IPS-15b (cell line): ENCODE measurements at regions not wholly inside any gene's neighbourhood (a gene's known extent, or its start where the extent isn't known, plus 50 kb on each side); places are given as distances from the start of the nearest gene placed in this dataset.

Experiments
- H3K27me3 ChIP-seq: one replicate; pipeline ENCODE4 v1.6.1; 2013; ENCODE audit warnings: low read length; ENCODE audit not compliant: control insufficient read depth, insufficient read depth
- H3K36me3 ChIP-seq: one replicate; pipeline ENCODE4 v1.6.1; 2013; ENCODE audit warnings: low read length; ENCODE audit not compliant: control insufficient read depth, insufficient read depth
- H3K4me1 ChIP-seq: one replicate; pipeline ENCODE4 v1.6.1; 2013; ENCODE audit warnings: mild to moderate bottlenecking, low read length; ENCODE audit not compliant: control insufficient read depth, insufficient read depth
- H3K4me3 ChIP-seq: one replicate; pipeline ENCODE4 v1.5.1; 2013; ENCODE audit warnings: low read depth, low read length
- H3K9ac ChIP-seq: one replicate; pipeline ENCODE4 v1.6.1; 2013; ENCODE audit warnings: low read depth, mild to moderate bottlenecking, low read length
- H3K9me3 ChIP-seq: one replicate; pipeline ENCODE4 v1.6.1; 2013; ENCODE audit warnings: mild to moderate bottlenecking, low read length; ENCODE audit not compliant: control insufficient read depth, insufficient read depth

GRCh38 chr6:128617285-128617684, 96.9 kb upstream of the PTPRK start:
- no peaks in the 10 kb centered on the region for H3K4me1 ChIP-seq
- no peak overlapping the region for H3K9ac ChIP-seq
- H3K27me3 ChIP-seq = no peaks in the 10 kb centered on the region
- H3K9me3 ChIP-seq = no peaks in the 10 kb centered on the region
- H3K4me3 ChIP-seq = no peak overlapping the region
- no peaks in the 10 kb centered on the region for H3K36me3 ChIP-seq

- Histone ChIP-seq H3K27me3 (no peaks in the 10 kb centered on the region), H3K4me3 (no peak overlapping the region), H3K36me3 (no peaks in the 10 kb centered on the region), H3K9me3 (no peaks in the 10 kb centered on the region), H3K9ac (no peak overlapping the region), H3K4me1 (no peaks in the 10 kb centered on the region)
Measured at GRCh38 chr6:128616342-128616741, 95.9 kb upstream of the PTPRK start.

DNA sequence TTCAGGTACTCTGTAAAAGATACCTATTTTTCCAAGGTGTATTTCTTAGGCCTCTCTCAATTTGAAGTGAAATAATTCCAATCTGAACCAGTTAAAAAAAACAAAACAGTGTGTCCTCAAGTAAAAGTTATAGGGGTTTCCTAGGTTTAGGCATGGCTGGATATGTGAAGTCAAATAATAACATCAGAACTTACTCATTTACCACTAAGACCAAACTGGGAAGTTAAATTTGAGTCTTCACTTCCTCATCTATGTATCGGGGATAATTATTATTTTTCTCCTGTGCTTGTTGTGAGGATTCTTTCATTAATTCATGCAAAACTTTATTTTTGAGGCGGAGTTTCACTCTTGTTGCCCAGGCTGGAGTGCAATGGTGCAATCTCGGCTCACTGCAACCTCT, 86.2 kb upstream of the PTPRK start:
- H3K4me1 ChIP-seq = no peaks in the 10 kb centered on the region
- H3K9me3 ChIP-seq = no peaks in the 10 kb centered on the region
- peaks cover 12% of the 10 kb centered on the region for H3K27me3 ChIP-seq
- no peak overlapping the region for H3K4me3 ChIP-seq
- H3K36me3 ChIP-seq = no peaks in the 10 kb centered on the region
- H3K9ac ChIP-seq = no peak overlapping the region

DNA sequence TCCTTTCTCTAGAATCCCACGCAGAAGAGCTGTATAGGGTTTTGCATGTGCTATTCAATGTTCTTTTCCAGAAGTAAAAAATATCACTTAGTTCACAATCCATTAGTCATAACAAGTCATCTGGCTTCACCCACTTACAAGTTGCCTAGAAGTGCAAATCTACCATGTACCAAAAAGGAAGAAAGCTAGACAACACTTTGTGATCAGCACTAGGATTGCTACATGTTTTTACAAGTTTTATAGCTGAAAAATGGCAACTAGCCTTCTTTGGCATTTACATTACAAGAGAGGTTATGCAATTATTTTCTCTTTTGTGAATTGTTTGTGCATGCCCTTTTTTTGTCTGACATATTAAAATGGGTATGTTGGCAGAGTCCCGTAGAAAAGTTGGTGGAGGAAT, 85.6 kb upstream of the PTPRK start:
- Histone ChIP-seq H3K4me1 (no peaks in the 10 kb centered on the region), H3K4me3 (no peak overlapping the region), H3K9me3 (no peaks in the 10 kb centered on the region), H3K36me3 (no peaks in the 10 kb centered on the region), H3K9ac (no peak overlapping the region), H3K27me3 (peaks cover 12% of the 10 kb centered on the region)

DNA sequence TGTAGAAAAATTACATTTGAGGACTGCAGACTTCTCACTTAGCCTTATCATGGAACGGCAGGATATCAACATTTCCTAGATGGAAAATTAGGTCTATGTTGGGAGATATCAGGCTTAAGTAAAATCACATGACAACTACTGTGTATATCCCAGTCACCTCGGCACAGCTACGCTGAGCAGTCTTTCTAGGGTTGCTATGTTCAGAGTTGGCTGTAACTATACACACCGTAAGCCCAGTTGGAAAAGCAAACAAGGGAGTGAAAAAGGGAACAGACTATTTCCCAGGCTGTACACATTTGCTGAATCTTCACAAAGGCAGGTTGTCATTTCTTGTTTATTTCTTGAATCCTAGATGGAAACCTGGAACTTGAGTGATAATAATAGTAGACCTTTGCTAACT, 80.7 kb upstream of the PTPRK start:
- Histone ChIP-seq H3K9ac (no peak overlapping the region), H3K9me3 (no peaks in the 10 kb centered on the region), H3K27me3 (peaks cover 12% of the 10 kb centered on the region), H3K4me3 (no peak overlapping the region), H3K36me3 (no peaks in the 10 kb centered on the region), H3K4me1 (peaks cover 3% of the 10 kb centered on the region)

- no peak overlapping the region for H3K4me3 ChIP-seq
Measured at GRCh38 chr6:128600397-128600951, 80.1 kb upstream of the PTPRK start.

DNA sequence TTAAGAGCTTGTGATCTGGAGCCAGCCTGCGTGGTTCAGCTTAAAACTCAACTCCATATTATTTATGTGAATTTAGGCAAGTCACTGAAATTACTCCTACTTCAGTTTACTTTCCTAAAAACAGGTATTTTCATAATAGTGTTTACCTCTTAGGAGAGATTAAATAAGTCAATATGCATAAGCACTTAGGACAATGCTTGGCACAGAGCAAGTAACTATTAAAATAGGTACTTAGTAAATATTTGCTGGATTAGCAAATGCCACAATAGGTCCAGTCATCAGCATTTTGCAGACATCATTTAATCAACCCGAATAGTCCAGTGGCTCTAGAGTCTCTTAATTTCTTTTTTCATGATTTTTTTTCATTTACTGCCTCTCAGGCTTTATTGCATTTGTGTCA, 78.6 kb upstream of the PTPRK start:
- Histone ChIP-seq H3K9me3 (no peaks in the 10 kb centered on the region), H3K27me3 (peaks cover 7% of the 10 kb centered on the region), H3K36me3 (no peaks in the 10 kb centered on the region), H3K9ac (no peak overlapping the region), H3K4me1 (peaks cover 3% of the 10 kb centered on the region), H3K4me3 (no peak overlapping the region)

More at GRCh38 chr6:128600397-128600951, 80.1 kb upstream of the PTPRK start:
- Histone ChIP-seq H3K9ac (no peak overlapping the region), H3K36me3 (no peaks in the 10 kb centered on the region), H3K9me3 (no peaks in the 10 kb centered on the region), H3K27me3 (peaks cover 12% of the 10 kb centered on the region), H3K4me1 (peaks cover 3% of the 10 kb centered on the region)

- H3K36me3 ChIP-seq = no peaks in the 10 kb centered on the region
- peaks cover 2% of the 10 kb centered on the region for H3K27me3 ChIP-seq
- no peak overlapping the region for H3K4me3 ChIP-seq
- no peak overlapping the region for H3K9ac ChIP-seq
- H3K9me3 ChIP-seq = no peaks in the 10 kb centered on the region
- peaks cover 3% of the 10 kb centered on the region for H3K4me1 ChIP-seq
Measured at GRCh38 chr6:128598571-128598970, 78.2 kb upstream of the PTPRK start.

DNA sequence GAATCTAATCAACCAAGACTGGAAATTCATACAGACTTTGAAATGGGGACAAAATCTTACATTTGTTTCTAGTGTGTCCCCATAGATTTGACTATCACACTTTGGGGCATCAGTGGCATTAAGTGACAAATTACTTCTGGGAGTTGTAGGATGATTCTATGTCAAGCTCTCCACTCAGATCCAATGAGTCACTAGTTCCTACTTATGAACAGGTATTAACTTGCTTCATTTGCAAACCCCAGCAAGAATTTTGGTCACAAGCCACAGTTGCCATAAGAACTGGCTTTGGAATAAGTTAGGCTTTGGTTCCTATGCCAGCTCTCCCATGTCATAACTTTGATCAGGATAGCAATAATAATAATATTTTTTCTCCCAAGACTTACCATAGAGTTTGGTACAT, 77.6 kb upstream of the PTPRK start:
- H3K4me1 ChIP-seq = peaks cover 3% of the 10 kb centered on the region

GRCh38 chr6:128597004-128597403, 76.6 kb upstream of the PTPRK start:
- no peaks in the 10 kb centered on the region for H3K36me3 ChIP-seq
- H3K9ac ChIP-seq = no peak overlapping the region
- H3K4me3 ChIP-seq = no peak overlapping the region
- no peaks in the 10 kb centered on the region for H3K27me3 ChIP-seq
- H3K9me3 ChIP-seq = no peaks in the 10 kb centered on the region
- peaks cover 3% of the 10 kb centered on the region for H3K4me1 ChIP-seq

More for the DNA sequence above, 77.6 kb upstream of the PTPRK start:
- Histone ChIP-seq H3K9ac (no peak overlapping the region), H3K36me3 (no peaks in the 10 kb centered on the region), H3K4me3 (no peak overlapping the region), H3K27me3 (no peaks in the 10 kb centered on the region), H3K9me3 (no peaks in the 10 kb centered on the region)

GRCh38 chr6:128595544-128595943, 75.1 kb upstream of the PTPRK start:
- Histone ChIP-seq H3K4me1 (peaks cover 1% of the 10 kb centered on the region), H3K36me3 (no peaks in the 10 kb centered on the region), H3K4me3 (no peak overlapping the region), H3K9me3 (no peaks in the 10 kb centered on the region), H3K27me3 (no peaks in the 10 kb centered on the region), H3K9ac (no peak overlapping the region)

GRCh38 chr6:128586095-128586494, 65.7 kb upstream of the PTPRK start:
- Histone ChIP-seq H3K36me3 (no peaks in the 10 kb centered on the region), H3K9me3 (no peaks in the 10 kb centered on the region), H3K4me3 (no peak overlapping the region), H3K4me1 (no peaks in the 10 kb centered on the region), H3K9ac (no peak overlapping the region), H3K27me3 (no peaks in the 10 kb centered on the region)
